ENCODE measurements at regions not wholly inside any gene's neighbourhood (a gene's known extent, or its start where the extent isn't known, plus 50 kb on each side); places are given as distances from the start of the nearest gene placed in this dataset.

DNA sequence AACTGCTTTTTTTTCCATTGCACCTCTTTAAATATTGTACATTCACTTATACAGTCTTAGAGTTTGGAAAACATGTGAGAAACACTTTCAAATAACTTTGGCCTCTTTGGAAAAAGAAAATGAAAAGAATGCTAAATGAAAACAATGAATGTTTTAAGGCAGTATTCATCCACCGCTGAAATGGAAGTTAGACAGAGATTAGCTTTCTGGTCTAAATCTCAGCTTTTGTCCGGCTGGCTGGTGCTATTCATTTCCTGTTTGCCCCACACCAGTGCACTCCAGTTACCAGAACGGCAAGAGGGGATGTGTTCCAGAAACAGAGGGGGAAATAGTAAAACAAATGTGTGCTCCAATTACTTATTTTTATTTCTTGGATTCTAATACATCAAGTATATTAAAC is 1201.3 kb downstream of the EFNB2 start:
- peaks cover 15% of the 10 kb centered on the region for H3K4me1 ChIP-seq (ENCODE audit: insufficient read depth)
- no peak overlapping the region for H3K27ac ChIP-seq (ENCODE audit: low read depth)
- H3K4me2 ChIP-seq, result no peak overlapping the region
- H3K27ac Mint-ChIP-seq, result no peak overlapping the region
- no peak overlapping the region for H3K4me3 Mint-ChIP-seq
- H3K79me2 ChIP-seq (replicated peaks; ENCODE audit: insufficient read depth), result no peaks in the 10 kb centered on the region
- H3K36me3 Mint-ChIP-seq (ENCODE audit: low read depth), result no peaks in the 10 kb centered on the region
- no peak for ATAC-seq
- no peaks in the 10 kb centered on the region for H3K27me3 Mint-ChIP-seq (ENCODE audit: insufficient read depth, low read depth, poor library complexity)
- peaks cover 5% of the 10 kb centered on the region; the same call in 1 of the 2 replicates for H3K9me2 ChIP-seq (ENCODE audit: insufficient read depth)
- DNase-seq (ENCODE audit: low spot score), result no peak
- H3K9me3 Mint-ChIP-seq, result no peaks in the 10 kb centered on the region
- H3K27me3 ChIP-seq (ENCODE audit: insufficient read depth), result no peaks in the 10 kb centered on the region
- no peak overlapping the region for H2AFZ ChIP-seq
- H3K4me1 Mint-ChIP-seq, result peaks cover 13% of the 10 kb centered on the region; the same call in 2 of the 3 replicates
- no peaks in the 10 kb centered on the region for H3F3A ChIP-seq (replicated peaks; ENCODE audit: low read depth)
- no peak overlapping the region for H3K4me3 ChIP-seq
- TF ChIP-seq ZNF331 (CRISPR knock-in tag; IDR thresholded peaks at IDR 0.05; ENCODE audit: low read depth) (no peak), STAT1 (IDR thresholded peaks at IDR 0.05; ENCODE audit: unreplicated experiment) (no peak), ETS1 (IDR thresholded peaks at IDR 0.05) (no peak), CREB1 (CRISPR knock-in tag; IDR thresholded peaks at IDR 0.05; ENCODE audit: low read depth) (no peak), EZH2 (IDR thresholded peaks at IDR 0.05; ENCODE audit: low read depth, unreplicated experiment) (no peak), ZNF462 (CRISPR knock-in tag; IDR thresholded peaks at IDR 0.05) (no peak), POLR2AphosphoS5 (IDR thresholded peaks at IDR 0.05; ENCODE audit: low read depth) (no peak), NANOG (IDR thresholded peaks at IDR 0.05; ENCODE audit: borderline replicate concordance) (no peak), ZNF114 (CRISPR knock-in tag; IDR thresholded peaks at IDR 0.05) (no peak), EZH2phosphoT487 (IDR thresholded peaks at IDR 0.05; ENCODE audit: unreplicated experiment) (no peak), JUNB (IDR thresholded peaks at IDR 0.05; ENCODE audit: unreplicated experiment) (no peak)
- TF ChIP-seq, protein P1, sequence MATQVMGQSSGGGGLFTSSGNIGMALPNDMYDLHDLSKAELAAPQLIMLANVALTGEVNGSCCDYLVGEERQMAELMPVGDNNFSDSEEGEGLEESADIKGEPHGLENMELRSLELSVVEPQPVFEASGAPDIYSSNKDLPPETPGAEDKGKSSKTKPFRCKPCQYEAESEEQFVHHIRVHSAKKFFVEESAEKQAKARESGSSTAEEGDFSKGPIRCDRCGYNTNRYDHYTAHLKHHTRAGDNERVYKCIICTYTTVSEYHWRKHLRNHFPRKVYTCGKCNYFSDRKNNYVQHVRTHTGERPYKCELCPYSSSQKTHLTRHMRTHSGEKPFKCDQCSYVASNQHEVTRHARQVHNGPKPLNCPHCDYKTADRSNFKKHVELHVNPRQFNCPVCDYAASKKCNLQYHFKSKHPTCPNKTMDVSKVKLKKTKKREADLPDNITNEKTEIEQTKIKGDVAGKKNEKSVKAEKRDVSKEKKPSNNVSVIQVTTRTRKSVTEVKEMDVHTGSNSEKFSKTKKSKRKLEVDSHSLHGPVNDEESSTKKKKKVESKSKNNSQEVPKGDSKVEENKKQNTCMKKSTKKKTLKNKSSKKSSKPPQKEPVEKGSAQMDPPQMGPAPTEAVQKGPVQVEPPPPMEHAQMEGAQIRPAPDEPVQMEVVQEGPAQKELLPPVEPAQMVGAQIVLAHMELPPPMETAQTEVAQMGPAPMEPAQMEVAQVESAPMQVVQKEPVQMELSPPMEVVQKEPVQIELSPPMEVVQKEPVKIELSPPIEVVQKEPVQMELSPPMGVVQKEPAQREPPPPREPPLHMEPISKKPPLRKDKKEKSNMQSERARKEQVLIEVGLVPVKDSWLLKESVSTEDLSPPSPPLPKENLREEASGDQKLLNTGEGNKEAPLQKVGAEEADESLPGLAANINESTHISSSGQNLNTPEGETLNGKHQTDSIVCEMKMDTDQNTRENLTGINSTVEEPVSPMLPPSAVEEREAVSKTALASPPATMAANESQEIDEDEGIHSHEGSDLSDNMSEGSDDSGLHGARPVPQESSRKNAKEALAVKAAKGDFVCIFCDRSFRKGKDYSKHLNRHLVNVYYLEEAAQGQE (IDR thresholded peaks at IDR 0.05; ENCODE audit: unreplicated experiment), result no peak
- TF ChIP-seq, protein P2, sequence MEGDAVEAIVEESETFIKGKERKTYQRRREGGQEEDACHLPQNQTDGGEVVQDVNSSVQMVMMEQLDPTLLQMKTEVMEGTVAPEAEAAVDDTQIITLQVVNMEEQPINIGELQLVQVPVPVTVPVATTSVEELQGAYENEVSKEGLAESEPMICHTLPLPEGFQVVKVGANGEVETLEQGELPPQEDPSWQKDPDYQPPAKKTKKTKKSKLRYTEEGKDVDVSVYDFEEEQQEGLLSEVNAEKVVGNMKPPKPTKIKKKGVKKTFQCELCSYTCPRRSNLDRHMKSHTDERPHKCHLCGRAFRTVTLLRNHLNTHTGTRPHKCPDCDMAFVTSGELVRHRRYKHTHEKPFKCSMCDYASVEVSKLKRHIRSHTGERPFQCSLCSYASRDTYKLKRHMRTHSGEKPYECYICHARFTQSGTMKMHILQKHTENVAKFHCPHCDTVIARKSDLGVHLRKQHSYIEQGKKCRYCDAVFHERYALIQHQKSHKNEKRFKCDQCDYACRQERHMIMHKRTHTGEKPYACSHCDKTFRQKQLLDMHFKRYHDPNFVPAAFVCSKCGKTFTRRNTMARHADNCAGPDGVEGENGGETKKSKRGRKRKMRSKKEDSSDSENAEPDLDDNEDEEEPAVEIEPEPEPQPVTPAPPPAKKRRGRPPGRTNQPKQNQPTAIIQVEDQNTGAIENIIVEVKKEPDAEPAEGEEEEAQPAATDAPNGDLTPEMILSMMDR (conservative IDR thresholded peaks at IDR 0.05; ENCODE audit: low read depth in 2 of 2), result no peak
- H4K20me1 ChIP-seq (replicated peaks; ENCODE audit: insufficient read depth), result no peaks in the 10 kb centered on the region
- no peaks in the 10 kb centered on the region; the same call in 1 of the 2 replicates for H3K36me3 ChIP-seq (ENCODE audit: insufficient read depth)

Measured in GM23338 (cell line).